Fibroblast of pulmonary artery (primary cell): ENCODE measurements at regions not wholly inside any gene's neighbourhood (a gene's known extent, or its start where the extent isn't known, plus 50 kb on each side); places are given as distances from the start of the nearest gene placed in this dataset.

ENCODE experiments used
- DNase-seq: peaks from one replicate; pipeline ENCODE4 v3.0.0-alpha.2; 2010; ENCODE audit warnings: low read depth
- H3K4me3 ChIP-seq: replicated peaks from 2 replicates; pipeline ENCODE4 v1.5.1; 2011; ENCODE audit warnings: low read depth, mild to moderate bottlenecking, control low read depth, low read length, moderate library complexity
- TF ChIP-seq, protein P1 (sequence below): IDR thresholded peaks from 2 replicates; pipeline ENCODE4 v1.5.1; 2011; ENCODE audit warnings: mild to moderate bottlenecking, control low read depth, low read length, inconsistent platforms; ENCODE audit errors: missing control alignments

DNA sequence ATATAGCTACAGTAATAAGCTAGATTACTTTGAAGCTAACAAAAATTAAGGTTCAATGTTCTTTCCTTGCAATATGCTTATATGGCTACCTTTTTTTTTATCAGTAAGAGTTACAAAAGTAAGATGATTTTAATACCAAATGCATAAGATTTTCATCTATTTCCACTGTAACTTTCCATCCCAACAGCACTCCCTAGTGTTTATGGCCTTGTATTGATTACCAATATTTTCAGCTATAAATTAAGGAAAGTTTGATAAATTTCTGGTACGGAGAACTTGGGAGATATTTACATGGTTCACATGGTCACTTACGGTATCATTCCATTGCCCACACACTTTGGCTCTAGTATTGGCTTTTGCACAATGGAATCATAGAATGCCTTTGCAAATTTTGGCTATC, 448.9 kb upstream of the PABPC4L start:
- DNase-seq: no peak
- TF ChIP-seq, protein P1, sequence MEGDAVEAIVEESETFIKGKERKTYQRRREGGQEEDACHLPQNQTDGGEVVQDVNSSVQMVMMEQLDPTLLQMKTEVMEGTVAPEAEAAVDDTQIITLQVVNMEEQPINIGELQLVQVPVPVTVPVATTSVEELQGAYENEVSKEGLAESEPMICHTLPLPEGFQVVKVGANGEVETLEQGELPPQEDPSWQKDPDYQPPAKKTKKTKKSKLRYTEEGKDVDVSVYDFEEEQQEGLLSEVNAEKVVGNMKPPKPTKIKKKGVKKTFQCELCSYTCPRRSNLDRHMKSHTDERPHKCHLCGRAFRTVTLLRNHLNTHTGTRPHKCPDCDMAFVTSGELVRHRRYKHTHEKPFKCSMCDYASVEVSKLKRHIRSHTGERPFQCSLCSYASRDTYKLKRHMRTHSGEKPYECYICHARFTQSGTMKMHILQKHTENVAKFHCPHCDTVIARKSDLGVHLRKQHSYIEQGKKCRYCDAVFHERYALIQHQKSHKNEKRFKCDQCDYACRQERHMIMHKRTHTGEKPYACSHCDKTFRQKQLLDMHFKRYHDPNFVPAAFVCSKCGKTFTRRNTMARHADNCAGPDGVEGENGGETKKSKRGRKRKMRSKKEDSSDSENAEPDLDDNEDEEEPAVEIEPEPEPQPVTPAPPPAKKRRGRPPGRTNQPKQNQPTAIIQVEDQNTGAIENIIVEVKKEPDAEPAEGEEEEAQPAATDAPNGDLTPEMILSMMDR: no peak
- no peak overlapping the region for H3K4me3 ChIP-seq

DNA sequence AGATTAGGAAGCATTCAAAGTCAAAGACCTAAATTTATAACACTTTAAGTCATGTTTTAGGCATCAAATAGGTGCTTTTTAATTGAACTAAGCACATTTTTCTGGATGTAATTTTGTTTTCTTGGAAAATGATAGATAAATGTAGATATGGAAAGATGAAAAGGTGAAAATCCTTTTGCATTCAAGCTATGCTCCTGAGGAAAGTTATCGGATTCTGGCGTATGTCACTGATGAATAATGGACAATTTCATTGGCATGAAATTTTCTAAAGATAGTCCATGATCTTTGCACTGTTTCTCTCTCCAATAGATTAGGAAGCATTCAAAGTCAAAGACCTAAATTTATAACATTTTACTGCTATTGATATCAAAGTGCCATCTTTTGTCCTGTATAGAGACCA, 444.2 kb upstream of the PABPC4L start:
- TF ChIP-seq, protein P1: no peak
- no peak overlapping the region for H3K4me3 ChIP-seq

DNA sequence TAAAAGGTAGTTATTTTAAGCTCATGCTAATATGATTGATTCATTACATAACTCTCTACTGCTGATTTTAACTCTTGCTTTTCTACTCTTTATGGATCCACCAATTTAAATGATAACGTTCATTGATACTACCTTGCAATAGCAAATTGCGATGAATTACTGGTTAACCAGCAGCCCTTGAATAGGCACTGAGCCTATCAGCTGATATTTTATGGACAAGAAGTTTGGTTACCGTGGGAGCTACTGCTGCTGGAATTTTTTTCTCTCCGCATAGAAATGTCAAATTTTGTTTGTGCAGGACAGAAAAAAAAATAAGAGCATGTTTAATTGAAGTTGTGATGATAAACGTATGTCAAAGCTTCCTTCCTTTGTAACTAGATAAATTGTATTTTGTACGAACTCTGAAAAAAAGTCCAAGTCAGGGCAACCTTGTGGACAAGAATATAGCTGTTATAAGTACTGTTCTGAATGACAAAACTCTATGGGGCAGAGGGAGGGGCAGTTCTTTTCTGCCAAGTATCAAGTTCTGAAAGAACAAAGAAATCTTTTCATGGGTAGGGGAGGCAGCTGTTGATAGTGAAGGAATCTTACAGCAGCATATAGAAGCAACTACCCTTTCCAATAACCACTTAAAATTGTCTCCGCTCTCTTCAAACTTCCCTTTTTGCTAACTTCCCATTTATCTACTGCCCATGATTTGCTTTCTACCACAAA, 434.9 kb upstream of the PABPC4L start:
- no peak overlapping the region for H3K4me3 ChIP-seq
- DNase-seq: no peak
- TF ChIP-seq, protein P1: no peak

More for the DNA sequence above, 444.2 kb upstream of the PABPC4L start:
- no peak for DNase-seq

DNA sequence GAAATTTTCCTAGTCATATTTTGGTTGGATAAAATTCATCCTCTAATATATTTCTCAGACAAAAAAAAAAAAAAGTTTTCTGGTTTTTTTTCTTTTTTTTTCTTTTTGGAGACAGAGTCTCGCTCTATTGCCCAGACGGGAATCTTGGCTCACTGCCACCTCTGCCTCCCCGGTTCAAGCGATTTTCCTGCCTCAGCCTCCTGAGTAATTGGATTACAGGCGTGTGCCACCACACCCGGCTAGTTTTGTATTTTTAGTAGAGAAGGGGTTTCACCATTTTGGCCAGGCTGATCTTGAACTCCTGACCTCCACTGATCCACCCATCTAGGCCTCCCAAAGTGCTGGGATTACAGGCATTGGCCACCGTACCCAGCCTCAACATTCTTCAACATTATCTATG, 432.7 kb upstream of the PABPC4L start:
- no peak overlapping the region for H3K4me3 ChIP-seq
- DNase-seq: no peak
- TF ChIP-seq, protein P1: no peak

DNA sequence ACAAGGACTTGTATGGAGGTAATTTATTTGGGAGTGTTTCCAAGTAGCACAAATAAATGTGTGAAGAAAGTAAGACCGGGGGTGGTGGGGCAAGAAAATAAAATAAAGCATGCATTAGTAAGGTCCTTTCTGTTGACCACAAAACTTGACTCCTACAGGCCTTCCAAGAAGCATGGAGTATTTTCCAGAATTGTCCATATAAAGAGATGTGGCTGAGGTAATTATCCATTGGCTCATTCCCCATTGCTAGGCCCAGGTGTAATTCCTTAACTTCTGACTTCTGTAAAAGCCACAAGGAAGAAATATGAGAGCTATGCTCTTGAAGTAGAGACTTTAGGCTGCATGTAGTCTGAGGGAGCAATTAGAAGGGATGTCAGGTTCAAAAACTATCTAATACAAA, 430.5 kb upstream of the PABPC4L start:
- no peak overlapping the region for H3K4me3 ChIP-seq
- TF ChIP-seq, protein P1: no peak
- DNase-seq: no peak

DNA sequence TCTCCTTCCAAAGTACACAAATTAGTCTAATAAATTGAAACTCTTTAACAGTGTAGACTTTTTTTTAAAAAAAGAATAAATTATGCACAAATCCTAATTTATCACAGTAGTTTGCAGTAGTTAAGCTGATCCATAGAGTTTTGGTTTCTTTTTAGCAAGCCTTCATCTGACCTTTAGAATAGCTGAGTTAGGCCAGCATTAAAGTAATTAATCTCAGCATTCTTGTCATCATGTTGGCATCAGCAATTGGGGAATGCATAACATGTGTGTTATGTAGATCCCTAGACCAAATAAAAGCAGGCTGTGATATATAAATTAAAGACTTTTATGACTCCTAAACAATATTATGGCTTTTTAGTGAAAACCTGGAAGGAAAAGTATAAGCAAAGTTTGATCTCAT, 426.5 kb upstream of the PABPC4L start:
- TF ChIP-seq, protein P1: no peak
- no peak for DNase-seq
- no peak overlapping the region for H3K4me3 ChIP-seq

DNA sequence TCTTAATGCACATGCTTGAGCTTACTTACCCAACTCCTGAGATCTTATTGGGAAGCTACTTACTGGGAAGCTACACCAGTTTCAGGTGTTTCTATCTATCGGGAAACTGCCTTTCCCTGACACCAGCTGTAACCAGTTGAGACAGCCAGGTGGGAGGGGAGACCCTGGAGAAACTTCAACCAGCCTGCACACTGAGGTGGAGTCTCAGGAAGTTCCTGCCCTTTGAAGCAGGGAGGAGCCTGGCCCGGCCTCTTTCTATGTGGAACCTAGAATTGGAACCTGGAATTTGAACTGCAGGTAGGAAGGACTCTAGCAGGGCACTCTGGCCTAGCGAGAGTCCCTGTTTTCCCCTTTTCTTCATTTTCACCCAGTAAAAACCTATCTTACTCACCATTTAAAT, 425.8 kb upstream of the PABPC4L start:
- TF ChIP-seq, protein P1: no peak
- H3K4me3 ChIP-seq: no peak overlapping the region
- no peak for DNase-seq
